ENCODE measurements at regions not wholly inside any gene's neighbourhood (a gene's known extent, or its start where the extent isn't known, plus 50 kb on each side); places are given as distances from the start of the nearest gene placed in this dataset.

- Histone ChIP-seq H3K4me3 (ENCODE audit: low read depth, low read length) (no peak overlapping the region), H3K9me3 (no peaks in the 10 kb centered on the region), H3K36me3 (no peaks in the 10 kb centered on the region), H3K4me1 (no peaks in the 10 kb centered on the region), H3K27me3 (no peaks in the 10 kb centered on the region)
- DNase-seq, result no peak
- TF ChIP-seq, protein P1, sequence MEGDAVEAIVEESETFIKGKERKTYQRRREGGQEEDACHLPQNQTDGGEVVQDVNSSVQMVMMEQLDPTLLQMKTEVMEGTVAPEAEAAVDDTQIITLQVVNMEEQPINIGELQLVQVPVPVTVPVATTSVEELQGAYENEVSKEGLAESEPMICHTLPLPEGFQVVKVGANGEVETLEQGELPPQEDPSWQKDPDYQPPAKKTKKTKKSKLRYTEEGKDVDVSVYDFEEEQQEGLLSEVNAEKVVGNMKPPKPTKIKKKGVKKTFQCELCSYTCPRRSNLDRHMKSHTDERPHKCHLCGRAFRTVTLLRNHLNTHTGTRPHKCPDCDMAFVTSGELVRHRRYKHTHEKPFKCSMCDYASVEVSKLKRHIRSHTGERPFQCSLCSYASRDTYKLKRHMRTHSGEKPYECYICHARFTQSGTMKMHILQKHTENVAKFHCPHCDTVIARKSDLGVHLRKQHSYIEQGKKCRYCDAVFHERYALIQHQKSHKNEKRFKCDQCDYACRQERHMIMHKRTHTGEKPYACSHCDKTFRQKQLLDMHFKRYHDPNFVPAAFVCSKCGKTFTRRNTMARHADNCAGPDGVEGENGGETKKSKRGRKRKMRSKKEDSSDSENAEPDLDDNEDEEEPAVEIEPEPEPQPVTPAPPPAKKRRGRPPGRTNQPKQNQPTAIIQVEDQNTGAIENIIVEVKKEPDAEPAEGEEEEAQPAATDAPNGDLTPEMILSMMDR (IDR thresholded peaks at IDR 0.05; ENCODE audit: low read depth, low read length), result no peak
These were observed 516.6 kb downstream of the AGTPBP1 start for GRCh38 chr9:85225180-85225579.

DNA sequence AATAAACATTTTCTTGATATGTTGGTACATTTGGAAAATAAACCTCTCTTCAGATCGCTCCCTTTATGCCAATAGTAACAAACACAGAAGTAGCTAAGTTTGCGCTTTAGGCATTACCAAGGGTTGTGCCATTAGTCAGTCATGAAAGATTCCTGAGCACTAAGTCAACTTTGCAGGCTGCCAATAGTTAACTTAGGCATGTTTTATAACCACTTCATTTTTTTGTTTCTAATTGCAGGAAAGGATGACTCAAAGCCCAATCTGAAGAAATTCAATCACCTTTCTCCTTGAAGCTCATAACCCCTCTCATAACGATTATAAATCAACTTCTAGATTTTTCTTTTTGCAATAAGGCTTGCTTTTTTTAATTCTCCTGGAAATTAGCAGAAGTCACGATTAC, 517.0 kb downstream of the AGTPBP1 start:
- H3K9me3 ChIP-seq, result no peaks in the 10 kb centered on the region
- H3K36me3 ChIP-seq, result no peaks in the 10 kb centered on the region
- H3K4me3 ChIP-seq (ENCODE audit: low read depth, low read length), result no peak overlapping the region
- no peaks in the 10 kb centered on the region for H3K4me1 ChIP-seq
- no peak for DNase-seq
- TF ChIP-seq, protein P1 (IDR thresholded peaks at IDR 0.05; ENCODE audit: low read depth, low read length), result no peak
- H3K27me3 ChIP-seq, result no peaks in the 10 kb centered on the region

DNA sequence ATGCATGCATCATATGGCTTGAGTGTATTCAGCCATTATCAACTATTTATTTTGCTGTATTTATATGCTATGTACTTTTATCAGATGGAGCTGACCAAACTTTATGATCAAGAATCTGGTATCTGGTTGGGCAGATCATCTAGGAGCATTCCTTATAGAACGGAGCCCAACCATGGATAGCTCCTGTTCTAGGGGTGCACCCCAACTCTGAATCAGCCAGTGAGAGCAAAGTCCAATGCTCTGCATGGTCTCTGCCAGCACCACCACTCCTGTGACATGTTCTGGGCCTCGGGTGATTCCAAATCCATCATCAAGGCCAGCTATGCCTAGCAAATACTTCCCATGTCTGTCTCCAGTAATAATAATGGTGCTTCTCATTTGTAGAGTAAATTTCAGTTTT, 517.5 kb downstream of the AGTPBP1 start:
- TF ChIP-seq, protein P1 (IDR thresholded peaks at IDR 0.05; ENCODE audit: low read depth, low read length), result no peak
- H3K4me1 ChIP-seq, result no peaks in the 10 kb centered on the region
- no peak for DNase-seq
- no peak overlapping the region for H3K4me3 ChIP-seq (ENCODE audit: low read depth, low read length)
- H3K36me3 ChIP-seq, result no peaks in the 10 kb centered on the region
- no peaks in the 10 kb centered on the region for H3K9me3 ChIP-seq
- no peaks in the 10 kb centered on the region for H3K27me3 ChIP-seq

GRCh38 chr9:85223506-85224125, 518.1 kb downstream of the AGTPBP1 start:
- DNase-seq, result no peak
- Histone ChIP-seq H3K27me3 (no peaks in the 10 kb centered on the region), H3K4me3 (ENCODE audit: low read depth, low read length) (no peak overlapping the region), H3K9me3 (no peaks in the 10 kb centered on the region), H3K36me3 (no peaks in the 10 kb centered on the region), H3K4me1 (no peaks in the 10 kb centered on the region)
- TF ChIP-seq, protein P1 (IDR thresholded peaks at IDR 0.05; ENCODE audit: low read depth, low read length), result no peak

DNA sequence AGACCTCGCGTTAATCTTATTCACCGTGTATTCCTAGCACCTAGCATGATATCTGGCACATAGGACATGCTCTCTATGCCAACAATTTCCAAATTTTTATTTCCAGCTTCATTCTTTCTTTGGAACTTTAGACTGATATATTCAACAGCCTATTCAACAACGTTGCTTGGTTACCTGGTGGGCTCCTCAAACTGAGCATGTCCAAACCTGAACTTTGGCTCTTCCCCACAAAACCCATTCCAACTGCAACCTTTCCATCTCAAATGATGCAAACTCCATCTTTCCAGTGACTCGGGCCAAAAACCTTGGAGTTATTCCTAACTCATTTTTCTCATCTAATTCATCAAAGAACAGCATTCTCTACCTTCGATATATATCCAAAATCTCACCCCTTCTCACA, 525.2 kb downstream of the AGTPBP1 start:
- no peaks in the 10 kb centered on the region for H3K27me3 ChIP-seq
- TF ChIP-seq, protein P1 (IDR thresholded peaks at IDR 0.05; ENCODE audit: low read depth, low read length), result no peak
- H3K36me3 ChIP-seq, result no peaks in the 10 kb centered on the region
- no peaks in the 10 kb centered on the region for H3K4me1 ChIP-seq
- no peaks in the 10 kb centered on the region for H3K9me3 ChIP-seq
- no peak overlapping the region for H3K4me3 ChIP-seq (ENCODE audit: low read depth, low read length)
- DNase-seq, result no peak

DNA sequence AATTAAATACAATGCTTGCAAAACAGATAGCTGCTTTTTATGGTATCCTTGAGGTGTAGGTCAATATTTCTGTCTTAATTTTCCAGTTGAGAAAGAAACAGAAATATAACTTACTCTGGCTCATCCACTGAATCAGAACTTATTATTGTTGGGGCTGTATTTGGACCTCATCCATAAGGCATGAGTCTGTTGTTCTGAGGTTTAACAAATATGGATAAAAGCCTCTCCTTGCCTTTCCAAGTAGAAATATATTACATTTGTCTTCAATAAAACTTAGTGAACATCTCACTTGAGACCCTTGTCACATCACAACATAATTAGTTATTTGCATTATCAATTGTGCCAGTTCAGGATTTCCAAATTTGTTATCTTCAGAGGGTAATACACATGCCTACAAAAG, 525.8 kb downstream of the AGTPBP1 start:
- Histone ChIP-seq H3K4me1 (no peaks in the 10 kb centered on the region), H3K4me3 (ENCODE audit: low read depth, low read length) (no peak overlapping the region), H3K9me3 (no peaks in the 10 kb centered on the region), H3K27me3 (no peaks in the 10 kb centered on the region), H3K36me3 (no peaks in the 10 kb centered on the region)
- no peak for DNase-seq
- TF ChIP-seq, protein P1 (IDR thresholded peaks at IDR 0.05; ENCODE audit: low read depth, low read length), result no peak
